ENCODE measurements at regions not wholly inside any gene's neighbourhood (a gene's known extent, or its start where the extent isn't known, plus 50 kb on each side); places are given as distances from the start of the nearest gene placed in this dataset.

DNA sequence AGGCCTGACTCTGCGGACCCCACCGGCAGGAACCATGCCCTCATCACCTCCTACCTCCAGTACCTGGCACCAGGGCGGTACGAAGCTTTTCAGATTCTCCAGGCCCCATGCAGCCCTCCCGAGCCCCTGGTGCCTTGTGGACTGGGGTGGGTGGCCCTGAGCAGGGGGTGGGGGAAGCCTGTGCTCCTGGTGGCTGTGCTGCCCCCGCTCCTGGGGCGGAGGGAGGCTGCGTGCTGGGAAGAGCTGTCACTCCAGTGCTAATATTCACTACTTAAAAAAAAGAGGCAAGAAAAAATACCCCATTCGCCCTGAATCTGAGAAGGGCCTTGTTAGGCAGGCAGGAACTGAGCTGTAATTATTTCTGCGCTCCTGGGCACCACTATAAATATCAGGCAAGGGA, 111.8 kb downstream of the ENGASE start:
- TF ChIP-seq, protein P1, sequence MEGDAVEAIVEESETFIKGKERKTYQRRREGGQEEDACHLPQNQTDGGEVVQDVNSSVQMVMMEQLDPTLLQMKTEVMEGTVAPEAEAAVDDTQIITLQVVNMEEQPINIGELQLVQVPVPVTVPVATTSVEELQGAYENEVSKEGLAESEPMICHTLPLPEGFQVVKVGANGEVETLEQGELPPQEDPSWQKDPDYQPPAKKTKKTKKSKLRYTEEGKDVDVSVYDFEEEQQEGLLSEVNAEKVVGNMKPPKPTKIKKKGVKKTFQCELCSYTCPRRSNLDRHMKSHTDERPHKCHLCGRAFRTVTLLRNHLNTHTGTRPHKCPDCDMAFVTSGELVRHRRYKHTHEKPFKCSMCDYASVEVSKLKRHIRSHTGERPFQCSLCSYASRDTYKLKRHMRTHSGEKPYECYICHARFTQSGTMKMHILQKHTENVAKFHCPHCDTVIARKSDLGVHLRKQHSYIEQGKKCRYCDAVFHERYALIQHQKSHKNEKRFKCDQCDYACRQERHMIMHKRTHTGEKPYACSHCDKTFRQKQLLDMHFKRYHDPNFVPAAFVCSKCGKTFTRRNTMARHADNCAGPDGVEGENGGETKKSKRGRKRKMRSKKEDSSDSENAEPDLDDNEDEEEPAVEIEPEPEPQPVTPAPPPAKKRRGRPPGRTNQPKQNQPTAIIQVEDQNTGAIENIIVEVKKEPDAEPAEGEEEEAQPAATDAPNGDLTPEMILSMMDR (IDR thresholded peaks at IDR 0.05): no peak
- TF ChIP-seq, protein P2, sequence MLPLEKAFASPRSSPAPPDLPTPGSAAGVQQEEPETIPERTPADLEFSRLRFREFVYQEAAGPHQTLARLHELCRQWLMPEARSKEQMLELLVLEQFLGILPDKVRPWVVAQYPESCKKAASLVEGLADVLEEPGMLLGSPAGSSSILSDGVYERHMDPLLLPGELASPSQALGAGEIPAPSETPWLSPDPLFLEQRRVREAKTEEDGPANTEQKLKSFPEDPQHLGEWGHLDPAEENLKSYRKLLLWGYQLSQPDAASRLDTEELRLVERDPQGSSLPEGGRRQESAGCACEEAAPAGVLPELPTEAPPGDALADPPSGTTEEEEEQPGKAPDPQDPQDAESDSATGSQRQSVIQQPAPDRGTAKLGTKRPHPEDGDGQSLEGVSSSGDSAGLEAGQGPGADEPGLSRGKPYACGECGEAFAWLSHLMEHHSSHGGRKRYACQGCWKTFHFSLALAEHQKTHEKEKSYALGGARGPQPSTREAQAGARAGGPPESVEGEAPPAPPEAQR (CRISPR knock-in tag; IDR thresholded peaks at IDR 0.05): no peak
- TF ChIP-seq, protein P3, sequence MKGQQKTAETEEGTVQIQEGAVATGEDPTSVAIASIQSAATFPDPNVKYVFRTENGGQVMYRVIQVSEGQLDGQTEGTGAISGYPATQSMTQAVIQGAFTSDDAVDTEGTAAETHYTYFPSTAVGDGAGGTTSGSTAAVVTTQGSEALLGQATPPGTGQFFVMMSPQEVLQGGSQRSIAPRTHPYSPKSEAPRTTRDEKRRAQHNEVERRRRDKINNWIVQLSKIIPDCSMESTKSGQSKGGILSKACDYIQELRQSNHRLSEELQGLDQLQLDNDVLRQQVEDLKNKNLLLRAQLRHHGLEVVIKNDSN (CRISPR knock-in tag; IDR thresholded peaks at IDR 0.05): no peak
- no peak for TF ChIP-seq IRF2 (CRISPR knock-in tag; IDR thresholded peaks at IDR 0.05; ENCODE audit: borderline replicate concordance, low read depth)
- no peak for TF ChIP-seq JUN (CRISPR knock-in tag; IDR thresholded peaks at IDR 0.05)
- TF ChIP-seq CREB1 (CRISPR knock-in tag; IDR thresholded peaks at IDR 0.05): no peak
- no peak for TF ChIP-seq FOXJ3 (CRISPR knock-in tag; IDR thresholded peaks at IDR 0.05; ENCODE audit: borderline replicate concordance)

Measured in WTC11 (cell line).